Neuronal stem cell (in vitro differentiated cells): ENCODE measurements at regions not wholly inside any gene's neighbourhood (a gene's known extent, or its start where the extent isn't known, plus 50 kb on each side); places are given as distances from the start of the nearest gene placed in this dataset.
A peak's percentile ranks its signal among the peaks of the same experiment; 100 is the strongest.

Experiments
- DNase-seq: peaks from one replicate; pipeline ENCODE4 v3.0.0-alpha.2; 2013; ENCODE audit warnings: low spot score
- H2AFZ ChIP-seq: one replicate; pipeline ENCODE4 v1.6.1; 2013; ENCODE audit warnings: mild to moderate bottlenecking, low read length, inconsistent platforms
- H2AK5ac ChIP-seq: 2 replicates; pipeline ENCODE4 v1.6.1; 2013; ENCODE audit warnings: low read depth, mild to moderate bottlenecking, inconsistent platforms, low read length, moderate library complexity, mixed read lengths
- H2BK120ac ChIP-seq: 2 replicates; pipeline ENCODE4 v1.6.1; 2013; ENCODE audit warnings: low read depth, mild to moderate bottlenecking, inconsistent platforms, low read length, moderate library complexity, mixed read lengths
- H2BK12ac ChIP-seq: one replicate; pipeline ENCODE4 v1.6.1; 2013; ENCODE audit warnings: low read length, inconsistent platforms
- H2BK15ac ChIP-seq: 2 replicates; pipeline ENCODE4 v1.6.1; 2013; ENCODE audit warnings: mild to moderate bottlenecking, low read length, inconsistent platforms, mixed read lengths
- H2BK5ac ChIP-seq: one replicate; pipeline ENCODE4 v1.6.1; 2013; ENCODE audit warnings: inconsistent platforms, mild to moderate bottlenecking, low read length, moderate library complexity
- H3K14ac ChIP-seq: one replicate; pipeline ENCODE4 v1.6.1; 2013; ENCODE audit warnings: low read length, inconsistent platforms
- H3K18ac ChIP-seq: 2 replicates; pipeline ENCODE4 v1.6.1; 2013; ENCODE audit warnings: low read length, inconsistent platforms
- H3K23ac ChIP-seq: 2 replicates; pipeline ENCODE4 v1.6.1; 2013; ENCODE audit warnings: low read depth, mild to moderate bottlenecking, mixed read lengths, low read length, inconsistent platforms; ENCODE audit not compliant: poor library complexity
- H3K27ac ChIP-seq: replicated peaks from 3 replicates; pipeline ENCODE4 v1.5.1; 2013; ENCODE audit warnings: low read length, inconsistent platforms
- H3K27me3 ChIP-seq, 3 experiments: 2 replicates each; pipeline ENCODE4 v1.6.1; 2013; ENCODE audit warnings: low read length in 3 of 3, mild to moderate bottlenecking in 2 of 3, inconsistent platforms in 1 of 3, low read depth in 1 of 3, mixed read lengths in 1 of 3, moderate library complexity in 1 of 3; ENCODE audit not compliant: control insufficient read depth in 3 of 3, insufficient read depth in 3 of 3
- H3K36me3 ChIP-seq, 2 donors: replicated peaks in 1 of 2; 2 replicates each; pipeline ENCODE4 v1.6.1; 2013; ENCODE audit warnings: low read length in 2 of 2; ENCODE audit not compliant: control insufficient read depth in 2 of 2, insufficient read depth in 2 of 2
- H3K4ac ChIP-seq: 2 replicates; pipeline ENCODE4 v1.6.1; 2013; ENCODE audit warnings: inconsistent platforms, mild to moderate bottlenecking, low read length, moderate library complexity
- H3K4me1 ChIP-seq, 2 donors: 1 replicate in 1 of 2; 2 replicates in 1 of 2; pipeline ENCODE4 v1.6.1; 2013; ENCODE audit warnings: low read length in 2 of 2, low read depth in 1 of 2; ENCODE audit not compliant: control insufficient read depth in 2 of 2, insufficient read depth in 1 of 2
- H3K4me2 ChIP-seq: one replicate; pipeline ENCODE4 v1.6.1; 2013; ENCODE audit warnings: mild to moderate bottlenecking, low read length, inconsistent platforms; ENCODE audit not compliant: insufficient read depth, poor library complexity, severe bottlenecking
- H3K4me3 ChIP-seq, 2 donors: 2 replicates each; pipeline ENCODE4 v1.5.1; 2013; ENCODE audit warnings: low read length in 2 of 2, mild to moderate bottlenecking in 2 of 2, inconsistent platforms in 1 of 2, moderate library complexity in 1 of 2
- H3K79me1 ChIP-seq: one replicate; pipeline ENCODE4 v1.6.1; 2013; ENCODE audit warnings: low read depth, mild to moderate bottlenecking, inconsistent platforms, low read length, moderate library complexity
- H3K9ac ChIP-seq: one replicate; pipeline ENCODE4 v1.6.1; 2013; ENCODE audit warnings: mild to moderate bottlenecking, low read depth, low read length, inconsistent platforms; ENCODE audit not compliant: poor library complexity
- H3K9me3 ChIP-seq, 2 donors: replicated peaks in 1 of 2; 2 replicates each; pipeline versions ENCODE3 to v1.6.1; 2013; ENCODE audit warnings: low read length in 2 of 2, mild to moderate bottlenecking in 2 of 2, inconsistent platforms in 1 of 2, low read depth in 1 of 2, mixed read lengths in 1 of 2, moderate library complexity in 1 of 2; ENCODE audit not compliant: control insufficient read depth in 2 of 2, insufficient read depth in 1 of 2
- H4K8ac ChIP-seq: one replicate; pipeline ENCODE4 v1.6.1; 2013; ENCODE audit warnings: low read depth, mild to moderate bottlenecking, inconsistent platforms, low read length, moderate library complexity
- H4K91ac ChIP-seq: one replicate; pipeline ENCODE4 v1.6.1; 2013; ENCODE audit warnings: low read length, low read depth, mild to moderate bottlenecking, inconsistent platforms; ENCODE audit not compliant: poor library complexity
- WGBS, 2 donors: extraction: QIAGEN DNeasy Blood & Tissue Kit; methylation state at CpG; one replicate each; pipeline ENCODE4 v1.1.7; 2013; ENCODE audit warnings: missing lambda C conversion rate in 2 of 2, mixed read lengths in 1 of 2; ENCODE audit not compliant: insufficient read length in 2 of 2, insufficient replicate concordance in 1 of 2; ENCODE audit errors: extremely low coverage in 2 of 2; 5-methylcytosine and 5-hydroxymethylcytosine counted together

GRCh38 chr2:215771241-215771640 lies 242.1 kb downstream of the MREG start:
- H3K23ac ChIP-seq, result no peak overlapping the region
- H2BK15ac ChIP-seq, result no peak overlapping the region
- peaks cover 1 to 6% of the 10 kb centered on the region in 2 donors for H3K9me3 ChIP-seq
- no peaks in the 10 kb centered on the region for H3K79me1 ChIP-seq
- H3K36me3 ChIP-seq, result no peaks in the 10 kb centered on the region
- H4K91ac ChIP-seq, result no peak overlapping the region
- H2BK5ac ChIP-seq, result no peak overlapping the region
- H3K4ac ChIP-seq, result no peak overlapping the region
- WGBS, 2 donors, result no CpG with 5 or more reads among the region's 2 CpGs
- no peak overlapping the region for H3K9ac ChIP-seq
- H2AK5ac ChIP-seq, result no peak overlapping the region
- no peak overlapping the region for H3K18ac ChIP-seq
- H3K14ac ChIP-seq, result no peak overlapping the region
- H3K27ac ChIP-seq, result peak overlapping the region; percentile 82
- H2BK12ac ChIP-seq, result no peak overlapping the region
- no peak overlapping the region for H4K8ac ChIP-seq
- H3K4me2 ChIP-seq, result no peak overlapping the region
- no peaks in the 10 kb centered on the region for H3K27me3 ChIP-seq
- H3K4me1 ChIP-seq, result peaks cover 16 to 31% of the 10 kb centered on the region in 2 donors
- H2AFZ ChIP-seq, result peak overlapping the region; percentile 53
- no peak overlapping the region for H3K4me3 ChIP-seq
- DNase-seq, result no peak
- no peak overlapping the region for H2BK120ac ChIP-seq

- Histone ChIP-seq H3K9ac (no peak overlapping the region), H3K27me3 (no peaks in the 10 kb centered on the region), H3K4me1 (peaks cover 15 to 31% of the 10 kb centered on the region in 2 donors), H4K91ac (no peak overlapping the region), H2AK5ac (no peak overlapping the region), H3K27ac (no peak overlapping the region), H3K4me2 (no peak overlapping the region), H2AFZ (peak overlapping the region; percentile 53), H3K4me3 (no peak overlapping the region), H3K36me3 (no peaks in the 10 kb centered on the region), H3K79me1 (no peaks in the 10 kb centered on the region), H2BK5ac (no peak overlapping the region), H3K4ac (no peak overlapping the region), H2BK120ac (no peak overlapping the region), H3K9me3 (peaks cover 1 to 6% of the 10 kb centered on the region in 2 donors), H2BK12ac (no peak overlapping the region), H3K14ac (no peak overlapping the region), H4K8ac (no peak overlapping the region), H3K23ac (no peak overlapping the region), H3K18ac (peak overlapping the region; percentile 20), H2BK15ac (no peak overlapping the region)
- no peak for DNase-seq
- no CpG with 5 or more reads among the region's 4 CpGs for WGBS, 2 donors
Observed at GRCh38 chr2:215770668-215771067, 242.7 kb downstream of the MREG start.

DNA sequence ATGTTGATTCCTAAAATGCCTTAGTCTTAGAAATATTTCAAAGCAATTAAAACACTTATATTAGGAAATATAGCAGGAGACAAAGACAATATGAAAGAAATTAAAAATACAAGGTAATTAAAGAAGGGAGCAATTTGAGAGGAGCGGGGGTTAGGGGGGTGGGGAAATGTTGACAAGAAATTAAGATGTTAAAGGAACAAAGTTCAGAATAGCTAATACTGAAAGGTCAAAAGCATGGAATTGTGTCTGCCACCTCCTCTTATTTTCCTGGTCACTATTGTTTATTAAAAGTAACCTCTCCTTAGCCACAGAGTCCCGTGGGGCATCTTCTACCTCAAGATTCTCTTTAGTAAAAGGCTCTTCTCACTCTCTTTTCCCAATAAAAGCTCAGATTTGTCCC lies 244.1 kb downstream of the MREG start:
- no peak overlapping the region for H2AFZ ChIP-seq
- no peak overlapping the region for H3K4me2 ChIP-seq
- WGBS, 2 donors, result 100% methylated on average over 1 of the region's 2 CpGs; no CpG with 5 or more reads in 1 of the 2 donors
- H2BK120ac ChIP-seq, result no peak overlapping the region
- no peak overlapping the region for H3K18ac ChIP-seq
- H3K27ac ChIP-seq, result no peak overlapping the region
- H2AK5ac ChIP-seq, result no peak overlapping the region
- H3K36me3 ChIP-seq, result no peaks in the 10 kb centered on the region
- no peaks in the 10 kb centered on the region for H3K27me3 ChIP-seq
- no peak overlapping the region for H2BK15ac ChIP-seq
- no peak overlapping the region for H2BK12ac ChIP-seq
- no peak overlapping the region for H3K4me3 ChIP-seq
- peaks cover 1 to 6% of the 10 kb centered on the region in 2 donors for H3K9me3 ChIP-seq
- H4K8ac ChIP-seq, result no peak overlapping the region
- no peak overlapping the region for H3K9ac ChIP-seq
- no peak overlapping the region for H3K4ac ChIP-seq
- H3K23ac ChIP-seq, result no peak overlapping the region
- H4K91ac ChIP-seq, result no peak overlapping the region
- DNase-seq, result no peak
- no peak overlapping the region for H3K14ac ChIP-seq
- no peaks in the 10 kb centered on the region for H3K79me1 ChIP-seq
- H2BK5ac ChIP-seq, result no peak overlapping the region
- peaks cover 15 to 31% of the 10 kb centered on the region in 2 donors for H3K4me1 ChIP-seq

DNA sequence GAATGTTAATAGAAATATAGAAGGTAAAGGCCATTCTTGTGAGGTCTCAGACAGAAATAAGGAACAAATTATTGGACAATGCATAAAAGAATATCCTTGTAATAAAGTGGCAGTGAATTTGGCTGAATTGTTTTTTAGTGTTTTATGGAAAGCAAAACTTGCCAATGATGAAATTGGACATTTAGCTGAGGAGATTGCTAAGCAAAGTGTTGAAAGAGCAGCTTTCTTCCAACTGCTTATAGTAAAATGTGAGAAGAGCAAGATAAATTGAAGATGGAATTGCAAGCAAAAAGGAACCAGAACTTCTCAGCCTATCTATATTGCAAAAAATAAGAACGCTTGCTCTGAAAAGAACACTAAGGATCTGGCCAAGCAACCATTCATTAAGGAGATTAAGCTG lies 245.7 kb downstream of the MREG start:
- no peak for DNase-seq
- Histone ChIP-seq H2AK5ac (no peak overlapping the region), H4K91ac (no peak overlapping the region), H2AFZ (no peak overlapping the region), H3K23ac (no peak overlapping the region), H3K9ac (no peak overlapping the region), H4K8ac (no peak overlapping the region), H2BK120ac (no peak overlapping the region), H3K4ac (no peak overlapping the region), H3K4me2 (no peak overlapping the region), H3K9me3 (peaks cover 1 to 6% of the 10 kb centered on the region in 2 donors), H3K18ac (no peak overlapping the region), H2BK15ac (no peak overlapping the region), H3K27me3 (no peaks in the 10 kb centered on the region), H3K36me3 (no peaks in the 10 kb centered on the region), H3K27ac (no peak overlapping the region), H3K4me3 (no peak overlapping the region), H3K79me1 (no peaks in the 10 kb centered on the region), H2BK5ac (no peak overlapping the region), H3K4me1 (peaks cover 7 to 18% of the 10 kb centered on the region in 2 donors), H3K14ac (no peak overlapping the region), H2BK12ac (no peak overlapping the region)
- no CpG with 5 or more reads among the region's 1 CpG for WGBS, 2 donors
